NCI-H1417 (cell line): ENCODE measurements at regions not wholly inside any gene's neighbourhood (a gene's known extent, or its start where the extent isn't known, plus 50 kb on each side); places are given as distances from the start of the nearest gene placed in this dataset.

Experiments
- DNase-seq, 3 experiments: peaks; one replicate each; lab custom pipeline; 2025; lab: John Stamatoyannopoulos, UW

GRCh38 chr17:77394540-77395295 is 253.9 kb downstream of the SEC14L1 start:
- DNase-seq = no peak

GRCh38 chr17:77395501-77396048 is 254.8 kb downstream of the SEC14L1 start:
- DNase-seq = no peak

- DNase-seq = no peak
These were observed 255.8 kb downstream of the SEC14L1 start for GRCh38 chr17:77396610-77397009.

- DNase-seq = no peak
These were observed 257.5 kb downstream of the SEC14L1 start for GRCh38 chr17:77398274-77398673.

GRCh38 chr17:77399319-77399957 is 258.7 kb downstream of the SEC14L1 start:
- no peak for DNase-seq

- no peak for DNase-seq
These were observed 259.7 kb downstream of the SEC14L1 start for GRCh38 chr17:77400445-77400870.

GRCh38 chr17:77402159-77402731 is 261.5 kb downstream of the SEC14L1 start:
- no peak for DNase-seq

- no peak for DNase-seq
These were observed 263.1 kb downstream of the SEC14L1 start for GRCh38 chr17:77403854-77404253.

- no peak for DNase-seq
These were observed 264.2 kb downstream of the SEC14L1 start for GRCh38 chr17:77404812-77405581.

- no peak for DNase-seq
These were observed 265.3 kb downstream of the SEC14L1 start for GRCh38 chr17:77405867-77406732.

GRCh38 chr17:77407321-77408277 is 266.8 kb downstream of the SEC14L1 start:
- DNase-seq = no peak

- DNase-seq = no peak
These were observed 267.5 kb downstream of the SEC14L1 start for GRCh38 chr17:77408284-77408683.

- no peak for DNase-seq
These were observed 268.8 kb downstream of the SEC14L1 start for GRCh38 chr17:77409282-77410161.

GRCh38 chr17:77410470-77410869 is 269.7 kb downstream of the SEC14L1 start:
- DNase-seq = no peak

- no peak for DNase-seq
These were observed 274.1 kb downstream of the SEC14L1 start for GRCh38 chr17:77414811-77415400.

- no peak for DNase-seq
These were observed 275.4 kb downstream of the SEC14L1 start for GRCh38 chr17:77416105-77416713.

- DNase-seq = no peak
These were observed 276.8 kb downstream of the SEC14L1 start for GRCh38 chr17:77417575-77417974.

- no peak for DNase-seq
These were observed 277.8 kb downstream of the SEC14L1 start for GRCh38 chr17:77418609-77419008.
